Stimulated activated CD8-positive, alpha-beta memory T cell treated with anti-CD3 and anti-CD28 coated beads, Interleukin-2, amount 100 ng/mL, for 48 hours (primary cell): ENCODE measurements at regions not wholly inside any gene's neighbourhood (a gene's known extent, or its start where the extent isn't known, plus 50 kb on each side); places are given as distances from the start of the nearest gene placed in this dataset.

Source experiments
- DNase-seq, 2 donors: peaks; one replicate each; pipeline ENCODE4 v3.0.0-alpha.2; 2020; ENCODE audit warnings: low read depth in 2 of 2

- no peak for DNase-seq
Observed at GRCh38 chr7:155979994-155980393, 167.7 kb upstream of the SHH start.

GRCh38 chr7:155979566-155979965 is 167.3 kb upstream of the SHH start:
- no peak for DNase-seq

GRCh38 chr7:155975490-155975889 is 163.2 kb upstream of the SHH start:
- DNase-seq, result no peak

DNA sequence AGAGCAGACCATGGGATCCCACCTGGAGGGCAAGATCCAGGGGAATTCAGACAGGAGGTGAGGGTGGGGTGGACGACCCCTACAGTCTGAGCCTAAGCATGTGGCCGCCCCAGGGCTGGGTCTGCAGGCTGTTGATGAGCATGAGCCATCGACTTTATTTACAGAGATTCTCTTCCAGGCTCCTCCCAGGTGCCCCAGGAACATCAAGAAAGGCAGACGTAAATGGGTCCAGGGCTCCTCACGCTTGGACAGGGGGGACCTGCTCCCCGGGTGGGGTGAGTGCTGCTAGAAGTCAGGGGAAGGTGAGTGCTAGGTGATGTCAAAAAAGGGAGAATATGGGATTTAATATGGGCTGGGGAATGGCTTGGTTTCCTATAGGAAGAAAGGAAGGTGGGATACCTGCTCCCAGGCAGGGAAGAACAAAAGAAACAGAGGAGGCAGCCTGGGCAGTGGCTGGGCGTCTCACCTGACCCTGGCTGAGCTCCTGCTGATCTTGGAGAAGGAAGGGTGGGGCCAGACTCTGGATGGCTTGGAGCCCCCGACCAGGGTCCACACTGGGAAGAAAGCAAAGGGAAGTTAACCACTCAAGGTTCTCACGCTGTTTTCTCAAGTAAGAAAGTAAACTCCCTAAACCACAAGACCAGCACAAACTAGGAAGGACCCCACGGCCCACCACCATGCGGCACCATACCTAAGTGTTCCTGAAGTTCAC is 162.1 kb upstream of the SHH start:
- DNase-seq, result no peak

DNA sequence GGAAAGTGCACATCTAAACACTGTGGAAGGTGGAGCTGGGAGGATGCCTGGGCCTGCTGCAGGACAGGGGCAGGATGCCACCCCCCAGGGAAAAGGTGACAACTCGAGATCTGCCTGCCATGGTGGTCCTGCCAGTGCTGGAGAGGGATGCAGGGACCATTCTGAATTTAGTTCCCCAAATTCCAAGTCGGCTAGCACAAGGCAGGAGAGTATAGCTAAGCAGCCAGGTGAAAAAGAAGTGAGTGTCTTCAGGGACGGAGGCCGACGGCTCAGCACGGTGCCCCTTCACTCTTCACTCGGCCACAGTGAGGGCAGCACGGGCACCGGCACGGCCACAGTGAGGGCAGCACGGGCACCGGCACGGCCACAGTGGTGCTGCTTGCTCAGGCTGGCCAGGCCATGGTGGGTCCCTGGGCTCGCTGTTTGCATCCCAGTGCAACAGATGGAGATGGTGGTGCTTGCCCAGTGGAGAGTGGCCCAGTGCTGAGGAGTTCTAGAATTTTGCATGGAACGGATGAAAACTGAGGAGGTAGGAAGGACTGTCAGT is 161.3 kb upstream of the SHH start:
- no peak for DNase-seq

DNA sequence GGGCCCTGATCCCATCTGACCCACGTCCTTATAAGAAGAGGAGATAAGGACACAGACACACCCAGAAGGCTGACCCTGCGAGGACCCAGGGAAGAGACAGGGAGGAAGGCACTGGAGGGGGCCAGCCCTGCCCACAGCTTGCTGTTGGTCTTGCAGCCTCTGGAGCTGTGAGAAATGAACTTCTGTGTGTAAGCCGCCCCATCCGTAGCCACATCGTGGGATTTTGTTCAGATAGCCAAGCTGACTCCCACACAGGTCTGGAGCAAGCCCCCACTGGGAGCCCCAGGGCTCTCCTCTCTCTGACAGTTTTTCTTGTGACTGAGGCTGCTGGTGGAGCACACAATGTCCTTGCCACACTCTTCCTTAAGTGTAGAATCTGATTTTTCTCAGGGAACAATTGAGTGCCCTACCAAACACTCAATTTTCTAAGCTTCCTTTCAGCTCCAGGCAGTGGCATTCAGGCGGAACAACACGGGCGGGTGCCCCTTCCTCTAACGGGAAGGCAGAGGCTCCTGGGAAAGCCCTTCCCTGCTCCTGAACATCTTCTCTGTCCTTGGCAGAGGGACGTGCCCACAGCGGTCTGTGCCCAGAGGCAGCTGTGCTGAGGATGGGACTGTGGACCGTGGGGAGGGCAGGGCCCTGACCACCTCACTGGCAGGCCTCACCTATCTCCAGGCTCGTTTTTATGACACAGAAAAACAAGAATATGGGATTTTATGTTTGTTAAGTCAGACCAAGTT is 160.6 kb upstream of the SHH start:
- no peak for DNase-seq

- no peak for DNase-seq
Observed at GRCh38 chr7:155972247-155972646, 160.0 kb upstream of the SHH start.

- DNase-seq, result no peak
Observed at GRCh38 chr7:155971180-155971770, 159.0 kb upstream of the SHH start.

GRCh38 chr7:155969192-155969929 is 157.1 kb upstream of the SHH start:
- no peak for DNase-seq

GRCh38 chr7:155965010-155965409 is 152.7 kb upstream of the SHH start:
- no peak for DNase-seq

DNA sequence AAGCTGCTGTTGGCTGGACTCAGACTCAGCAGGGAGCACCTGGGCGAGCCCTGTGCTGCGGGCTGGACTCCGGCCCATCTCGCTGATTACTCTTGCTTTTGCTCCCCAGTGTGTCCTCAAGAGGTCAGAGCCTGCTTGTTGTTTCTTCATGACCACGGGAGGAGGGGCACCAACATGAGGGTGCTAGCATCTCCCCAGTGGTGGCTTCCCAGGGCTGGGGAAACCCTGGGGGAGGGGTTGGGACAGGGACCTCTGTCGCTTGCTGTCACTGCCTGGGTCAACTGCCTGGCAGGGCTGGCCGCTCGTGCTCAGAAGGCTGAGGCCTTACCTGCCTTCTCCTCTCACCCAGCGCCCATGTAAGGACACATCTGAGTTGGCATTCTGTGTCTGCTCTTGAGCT is 152.3 kb upstream of the SHH start:
- DNase-seq, result no peak

GRCh38 chr7:155963771-155964195 is 151.5 kb upstream of the SHH start:
- no peak for DNase-seq

DNA sequence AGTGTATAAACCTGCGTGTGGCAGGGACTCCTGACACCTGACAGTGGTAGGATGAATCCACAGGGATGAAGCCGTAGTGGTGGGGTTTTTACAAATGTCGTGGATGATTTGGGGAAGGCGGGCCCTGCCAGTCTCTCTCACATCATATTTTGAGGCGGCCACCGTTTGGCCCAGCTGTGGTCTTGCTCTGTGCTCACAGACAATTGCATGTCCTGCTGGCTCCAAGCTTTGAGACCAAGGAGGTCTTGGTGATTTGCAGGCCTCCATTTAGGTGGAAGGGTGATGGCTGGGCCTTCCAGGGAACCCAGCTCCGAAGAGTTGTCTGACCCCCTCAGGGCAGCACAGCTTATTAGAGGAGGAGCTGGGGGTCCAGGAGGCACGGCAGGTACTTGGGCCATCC is 151.1 kb upstream of the SHH start:
- no peak for DNase-seq

- no peak for DNase-seq
Observed at GRCh38 chr7:155962968-155963300, 150.7 kb upstream of the SHH start.

DNA sequence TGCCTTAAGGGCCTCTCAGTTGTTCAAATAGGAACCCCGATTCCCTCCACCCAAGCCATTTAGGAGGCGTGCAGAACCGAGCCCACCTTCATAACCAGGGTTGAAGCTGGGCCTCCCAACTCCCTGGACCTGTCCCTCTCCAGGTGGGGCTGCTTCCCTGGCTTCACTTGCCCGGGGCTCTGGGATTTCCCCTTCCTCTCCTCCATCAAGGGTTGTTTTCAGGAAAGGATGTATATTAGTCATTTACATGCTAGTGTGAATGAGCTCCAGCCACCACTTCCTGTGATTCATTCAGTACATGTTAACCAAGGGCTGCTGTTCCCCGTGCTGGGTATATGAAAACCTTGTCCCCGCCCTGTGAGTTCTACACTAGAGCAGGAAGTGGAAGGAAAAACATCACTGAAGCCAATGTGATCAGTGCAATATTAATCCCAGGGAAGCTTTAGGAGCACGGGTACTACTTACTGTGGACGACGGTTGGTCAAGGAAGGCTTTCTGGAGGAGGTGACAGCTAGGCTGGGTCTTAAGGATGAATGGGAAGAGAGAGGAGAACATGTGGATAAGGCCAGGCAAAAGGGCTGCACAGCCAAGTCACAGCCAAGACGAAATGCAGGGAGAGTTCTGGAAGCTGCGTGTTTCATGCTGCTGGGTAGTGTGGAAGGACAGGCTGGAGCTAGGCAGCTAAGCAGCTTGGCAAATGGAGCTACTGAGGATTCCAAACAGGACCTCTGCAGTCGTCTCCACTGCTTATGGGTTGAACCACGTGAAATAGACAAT is 150.1 kb upstream of the SHH start:
- DNase-seq, result peak in 1 of 2 donors; percentile 21

- peak in 1 of 2 donors; percentile 24 for DNase-seq
Observed at GRCh38 chr7:155961241-155962190, 149.3 kb upstream of the SHH start.

DNA sequence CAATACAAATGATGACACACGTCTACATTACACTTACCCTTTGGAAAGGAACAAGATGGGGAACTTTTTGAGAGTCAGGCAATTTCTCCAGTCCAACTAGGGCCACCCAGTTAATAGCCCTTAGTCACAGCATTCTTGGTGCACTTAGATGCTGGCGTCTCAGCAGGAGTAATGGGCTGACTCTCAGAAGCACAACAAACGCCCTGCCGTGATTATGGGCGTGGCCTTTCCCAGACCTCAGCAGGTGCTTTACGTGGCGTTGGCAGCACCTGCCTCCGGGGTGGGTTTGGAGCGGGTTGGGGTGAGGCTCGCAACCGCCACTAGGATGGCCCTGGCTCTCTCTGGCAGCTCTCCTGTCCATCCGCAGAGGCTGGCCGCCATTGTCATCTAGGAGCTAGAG is 147.6 kb upstream of the SHH start:
- no peak for DNase-seq

DNA sequence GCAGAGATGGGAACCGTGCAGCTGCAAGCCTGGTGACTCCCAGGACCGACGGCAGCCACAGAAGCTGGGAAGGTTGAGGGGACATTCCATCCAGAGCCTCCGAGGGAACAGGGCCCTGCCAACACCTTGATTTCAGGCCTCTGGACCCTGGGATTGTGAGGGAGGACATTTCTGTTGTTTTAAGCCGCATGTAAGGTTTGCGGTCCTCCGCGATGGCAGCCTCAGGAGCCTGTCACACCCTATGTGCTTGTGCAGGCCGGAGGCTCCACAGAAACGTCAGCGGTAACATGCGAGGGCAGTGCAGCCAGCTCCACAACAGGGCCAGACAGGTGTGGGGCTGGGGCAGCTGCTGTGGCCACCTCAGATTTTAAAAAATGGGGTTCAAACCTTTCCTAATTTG is 144.7 kb upstream of the SHH start:
- DNase-seq, result no peak

DNA sequence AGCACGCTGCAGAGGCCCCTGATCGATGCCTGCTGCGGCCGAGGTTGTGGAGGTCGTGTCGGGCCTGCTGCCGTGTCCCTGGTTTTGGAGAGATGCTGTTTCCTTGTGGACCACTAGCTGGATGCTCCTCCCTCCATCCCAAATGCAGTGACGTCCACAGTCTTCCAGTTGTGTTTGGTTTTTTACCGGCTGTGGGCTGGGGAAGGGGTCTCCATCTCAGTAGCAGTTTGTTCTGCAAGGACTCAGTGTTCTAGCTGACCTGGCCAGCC is 143.0 kb upstream of the SHH start:
- DNase-seq, result no peak

GRCh38 chr7:155954550-155955366 is 142.5 kb upstream of the SHH start:
- no peak for DNase-seq
